GM18502 (cell line): ENCODE measurements at regions not wholly inside any gene's neighbourhood (a gene's known extent, or its start where the extent isn't known, plus 50 kb on each side); places are given as distances from the start of the nearest gene placed in this dataset.

Experiments used
- ATAC-seq: cut with Tn5 transposase; IDR thresholded peaks from one replicate; pipeline ENCODE4 v1.9.1; 2021; ENCODE audit warnings: mild to moderate bottlenecking; ENCODE audit not compliant: unreplicated experiment, poor library complexity

DNA sequence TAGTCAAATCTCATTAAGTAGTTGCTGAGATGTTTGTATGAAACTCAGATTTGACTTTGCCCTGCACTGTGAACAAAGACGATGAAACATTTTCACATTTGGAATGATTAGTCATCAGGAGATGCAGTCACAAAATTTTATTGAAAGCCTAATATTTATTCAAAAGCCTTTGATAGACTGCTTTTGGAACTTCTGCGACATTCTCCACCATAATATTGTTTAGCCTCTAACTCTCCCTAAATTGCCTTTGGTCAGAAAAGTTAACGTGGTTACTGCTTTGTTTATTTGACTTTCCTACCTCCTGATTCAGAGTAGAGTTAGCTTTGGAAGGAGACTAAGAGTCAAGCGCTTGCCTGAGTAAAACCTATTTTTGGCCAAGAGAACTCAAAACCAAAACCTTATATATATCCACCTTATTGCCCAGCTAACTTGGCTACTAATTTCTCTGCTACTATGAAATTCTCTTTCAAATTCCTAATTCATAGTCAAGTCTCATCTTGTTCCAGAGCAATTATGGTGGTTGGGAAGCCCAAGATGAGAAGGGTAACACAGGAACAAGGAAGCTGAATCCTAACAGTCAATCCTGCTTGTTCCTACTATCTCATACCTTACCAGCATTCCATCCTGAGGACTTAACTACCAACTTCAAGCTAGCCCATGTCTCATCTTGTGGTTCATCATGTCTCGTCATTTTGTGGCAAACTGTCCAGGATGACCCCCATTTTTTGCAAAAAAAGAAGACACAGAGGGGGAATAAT lies 429.6 kb downstream of the USP25 start:
- ATAC-seq: no peak

DNA sequence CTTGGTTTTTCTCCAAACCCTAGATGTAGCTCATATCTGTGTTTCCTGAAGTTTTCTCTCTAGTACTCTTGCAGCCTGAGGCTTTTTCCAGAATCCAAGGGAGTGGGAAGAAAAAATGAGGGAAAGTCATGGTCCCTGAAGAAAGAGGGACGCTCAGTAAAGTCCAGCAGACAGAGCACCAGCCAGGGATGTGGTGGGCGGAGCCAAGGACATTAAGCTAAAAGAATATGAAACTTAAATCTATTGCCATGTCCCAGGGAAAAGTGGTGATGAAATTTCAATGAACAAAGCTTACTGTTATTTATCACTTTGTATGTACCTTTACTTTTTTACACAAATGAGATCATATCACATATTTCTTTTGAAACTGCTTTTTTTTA lies 430.2 kb downstream of the USP25 start:
- no peak for ATAC-seq

DNA sequence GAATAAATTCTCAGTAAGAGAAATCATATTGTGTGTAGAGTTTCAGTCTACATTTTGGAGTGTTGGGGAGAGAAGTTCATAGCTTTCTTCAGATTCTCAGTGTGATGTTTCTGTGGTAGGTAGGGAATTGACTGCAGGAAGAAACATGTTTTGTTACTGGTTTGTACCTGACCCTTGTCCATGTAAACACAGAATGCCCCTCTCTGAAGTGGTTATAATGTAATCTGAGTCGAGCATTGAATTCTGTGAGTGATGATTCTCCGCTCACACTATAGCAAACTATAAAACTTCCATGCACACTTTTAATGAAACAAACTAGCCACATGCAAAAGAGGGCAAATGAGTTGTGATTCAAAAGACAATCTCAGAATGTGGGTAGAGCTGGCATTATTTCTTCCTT lies 433.2 kb downstream of the USP25 start:
- no peak for ATAC-seq

DNA sequence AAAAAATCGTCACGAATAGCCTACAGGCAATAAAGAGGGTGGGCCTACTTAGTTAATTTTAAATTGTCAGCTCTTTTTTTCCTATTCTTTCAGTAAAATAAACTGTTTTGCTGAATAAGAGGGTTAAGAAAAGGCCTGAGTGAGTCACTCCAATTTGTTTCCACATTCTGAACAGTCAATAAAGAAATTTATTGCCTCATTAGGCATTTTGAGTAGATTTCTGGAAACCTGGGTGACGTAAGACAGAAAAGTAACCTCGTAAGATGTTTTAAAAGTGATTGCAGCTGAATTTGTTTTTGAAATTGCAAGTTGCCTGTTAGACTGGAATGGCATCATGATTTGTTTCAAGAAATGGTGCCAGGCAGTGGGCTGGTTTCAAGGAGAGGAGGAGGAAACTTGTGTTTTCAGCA lies 439.3 kb downstream of the USP25 start:
- ATAC-seq: no peak

DNA sequence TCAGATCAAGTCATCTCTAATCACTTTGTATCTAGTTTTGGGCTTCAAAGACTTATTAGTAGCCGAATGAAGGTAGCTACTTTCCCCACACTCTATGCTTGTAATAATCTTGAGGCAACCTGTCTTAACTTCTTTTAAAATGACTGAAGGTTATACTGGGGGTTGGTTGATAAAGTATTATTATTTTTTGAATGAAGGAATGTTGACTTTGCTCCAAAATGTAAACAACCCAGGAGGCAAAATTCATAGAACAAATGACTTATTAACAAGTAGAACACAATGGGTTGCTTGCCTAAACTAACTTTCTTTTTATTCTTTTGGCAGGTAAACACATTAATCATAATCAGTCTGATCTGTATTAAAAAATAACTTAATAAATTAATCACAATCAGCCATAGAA lies 440.0 kb downstream of the USP25 start:
- no peak for ATAC-seq

DNA sequence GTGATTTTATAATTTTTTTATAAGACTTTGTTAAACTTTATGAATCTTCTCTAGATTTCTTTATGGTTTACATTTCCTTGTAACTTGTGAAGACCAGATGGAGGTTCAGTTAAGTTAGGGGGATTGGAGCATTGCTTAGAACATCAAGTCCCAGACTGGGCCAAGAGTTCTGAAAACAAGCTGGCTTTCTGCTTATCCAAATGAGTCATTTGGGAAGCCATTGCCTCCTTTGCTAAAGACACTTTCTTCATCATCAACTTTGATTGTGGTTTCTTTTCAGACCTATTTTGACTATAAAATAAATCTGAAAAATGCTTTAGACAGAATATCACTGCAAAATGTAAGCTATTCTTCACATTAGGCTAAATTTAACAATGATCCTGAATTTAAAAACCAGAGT lies 446.8 kb downstream of the USP25 start:
- no peak for ATAC-seq

DNA sequence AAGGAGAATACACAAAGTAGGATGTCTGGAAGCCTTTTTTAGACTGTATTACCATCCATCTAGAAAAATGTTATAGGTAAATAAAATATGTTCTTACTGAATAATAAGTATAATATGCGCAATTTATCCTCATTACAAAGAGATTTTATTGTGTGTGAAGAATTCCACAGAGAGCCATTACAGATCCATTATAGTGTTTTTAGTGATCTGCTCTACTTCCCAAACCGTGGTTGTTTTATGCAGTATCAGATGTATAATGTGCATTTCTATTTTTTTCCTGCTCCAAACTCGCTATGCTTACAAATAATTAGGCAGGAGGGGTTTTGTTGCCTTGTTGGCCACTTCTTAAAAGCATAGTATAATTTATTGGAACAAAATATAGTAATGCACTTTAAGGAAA lies 447.8 kb downstream of the USP25 start:
- ATAC-seq: no peak

DNA sequence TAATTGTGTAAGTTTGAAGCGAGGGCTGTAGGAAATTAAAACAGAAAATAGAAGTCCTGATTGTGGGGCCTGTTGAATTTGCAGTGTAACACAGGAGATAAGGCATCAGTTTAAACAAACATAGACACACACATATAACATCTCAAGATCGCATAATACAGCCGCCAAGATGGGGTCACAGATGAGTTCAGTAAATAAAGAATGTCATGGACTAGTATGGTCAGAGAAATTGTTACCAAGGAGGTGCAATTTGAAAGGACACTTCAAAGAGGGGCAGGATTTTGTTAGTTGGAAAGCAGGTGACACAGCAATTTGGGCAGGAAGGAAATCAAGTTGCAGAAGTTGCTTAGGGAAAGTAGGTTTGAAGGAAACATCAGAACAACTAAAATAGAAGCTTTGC lies 450.0 kb downstream of the USP25 start:
- ATAC-seq: no peak

DNA sequence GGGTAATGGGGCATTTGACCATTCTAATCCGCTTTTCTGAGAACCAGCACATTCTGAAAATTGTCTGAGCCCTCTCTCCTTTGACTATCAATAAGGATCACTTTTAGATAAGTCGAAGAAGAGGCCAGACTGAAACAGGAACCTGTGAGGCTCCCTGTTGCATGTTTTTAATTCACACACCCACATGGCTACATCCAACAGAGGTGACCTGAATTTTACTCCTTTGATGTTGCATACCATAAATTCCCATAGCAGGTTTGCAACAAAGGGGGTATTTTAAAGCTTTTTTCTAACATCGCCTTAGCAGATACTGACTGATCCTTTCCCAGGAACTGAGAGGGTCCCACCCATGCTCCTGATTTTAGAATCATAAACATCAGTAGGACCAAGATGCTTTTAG lies 450.8 kb downstream of the USP25 start:
- ATAC-seq: no peak

DNA sequence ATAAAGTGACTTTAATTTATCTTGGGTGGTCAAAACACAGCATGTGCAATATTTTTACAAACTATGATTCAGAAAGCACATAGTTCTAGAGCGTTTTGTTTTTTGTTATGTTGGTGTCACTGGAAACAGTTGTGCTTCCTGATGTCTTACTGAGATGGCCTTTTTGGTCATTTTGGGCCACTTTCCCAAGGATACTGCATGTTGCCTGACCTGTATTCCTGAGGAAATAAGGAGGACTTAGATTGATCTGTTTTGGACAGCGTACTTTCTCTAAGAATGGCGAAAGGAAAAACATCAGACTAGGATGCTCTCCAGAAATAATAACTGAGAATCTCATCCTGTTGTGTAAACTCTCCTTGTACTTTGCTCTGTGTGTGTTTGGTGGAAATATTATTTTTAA lies 451.2 kb downstream of the USP25 start:
- ATAC-seq: no peak

DNA sequence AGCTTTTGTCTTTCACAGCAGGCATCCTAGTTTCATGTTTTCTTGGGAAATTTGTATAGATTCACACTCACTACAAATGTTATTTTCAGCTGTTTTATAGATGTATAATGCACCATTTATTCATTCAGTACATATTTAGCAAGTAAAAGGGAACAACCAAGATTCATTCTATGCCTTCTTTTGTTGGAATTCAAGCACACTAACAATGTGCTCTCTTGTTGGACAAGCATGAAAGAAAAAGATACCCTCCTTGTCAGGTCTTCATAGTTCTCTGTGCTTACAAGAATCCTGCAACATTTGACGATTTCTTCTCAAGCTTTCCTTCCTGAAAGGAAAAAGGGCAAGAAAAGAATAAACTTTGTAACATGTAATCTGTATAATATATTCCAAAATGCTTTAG lies 456.0 kb downstream of the USP25 start:
- ATAC-seq: no peak

DNA sequence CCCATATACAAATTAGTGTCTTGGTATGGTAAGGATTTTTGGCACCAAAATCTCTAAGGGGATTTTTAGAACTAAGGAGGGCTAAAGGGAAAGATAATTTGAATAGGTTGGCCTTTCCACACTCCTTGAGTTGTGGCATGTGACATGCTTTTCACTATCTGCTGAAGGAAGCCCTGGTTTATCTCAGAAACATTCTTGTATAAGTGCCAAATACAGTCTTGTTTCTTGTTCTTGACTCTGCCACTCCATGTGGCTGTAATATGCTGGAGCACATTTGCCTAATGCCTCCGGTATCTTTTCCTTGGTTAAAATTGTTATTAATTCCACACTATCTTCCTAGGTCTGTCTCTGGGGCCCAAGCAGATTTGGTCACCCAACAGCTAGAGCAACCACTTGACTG lies 457.0 kb downstream of the USP25 start:
- ATAC-seq: no peak

DNA sequence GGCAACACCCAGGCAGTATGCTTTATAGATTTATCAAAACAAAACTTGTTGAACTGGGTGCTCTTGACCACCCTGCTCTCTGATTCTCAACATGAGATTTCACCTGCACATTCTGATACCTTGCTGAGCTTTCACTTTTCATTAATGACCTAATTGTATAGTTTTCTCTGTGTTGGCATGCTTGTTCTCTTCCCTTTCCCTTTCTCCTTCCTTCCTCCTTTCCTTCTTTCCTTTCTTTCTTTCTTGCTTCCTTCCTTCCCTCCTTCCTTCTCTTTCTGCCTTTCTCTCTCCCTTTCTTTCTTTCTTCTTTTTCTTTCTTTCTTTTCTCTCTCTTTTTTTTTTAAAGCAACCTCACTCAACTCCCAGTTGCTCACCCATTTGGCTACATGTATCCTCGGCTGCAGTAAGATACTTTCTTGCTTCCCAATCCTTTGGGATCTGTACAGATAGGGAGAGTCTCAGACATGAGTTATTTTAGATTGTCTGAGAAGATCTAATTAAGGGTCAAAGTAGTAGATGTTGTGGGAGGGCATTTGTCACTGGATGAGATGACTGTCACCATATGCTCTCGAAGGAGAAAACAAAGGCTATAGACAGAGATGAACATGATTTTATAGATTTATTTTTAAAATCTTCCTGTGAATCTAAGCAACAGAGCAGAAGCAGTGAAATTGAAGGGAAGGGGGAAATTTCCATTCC lies 458.0 kb downstream of the USP25 start:
- ATAC-seq: no peak

DNA sequence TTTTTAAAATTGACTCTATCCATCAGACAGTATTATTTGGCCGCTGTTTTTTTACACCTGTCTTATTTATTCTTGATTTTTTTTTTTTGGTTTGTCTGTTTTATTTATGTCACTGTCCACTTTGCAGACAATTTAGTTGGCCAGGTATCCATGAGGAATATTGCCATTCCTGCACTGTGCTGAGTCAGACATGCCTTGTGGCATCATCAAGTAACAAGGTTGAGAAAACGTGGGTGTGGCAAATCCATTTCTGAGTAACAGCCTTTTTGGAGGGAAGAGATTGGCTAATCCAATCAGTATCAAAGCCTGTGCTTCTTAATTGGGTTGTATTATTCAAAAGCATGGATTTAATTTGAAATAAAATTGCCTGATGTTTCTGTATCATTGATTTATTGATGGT lies 463.1 kb downstream of the USP25 start:
- no peak for ATAC-seq

DNA sequence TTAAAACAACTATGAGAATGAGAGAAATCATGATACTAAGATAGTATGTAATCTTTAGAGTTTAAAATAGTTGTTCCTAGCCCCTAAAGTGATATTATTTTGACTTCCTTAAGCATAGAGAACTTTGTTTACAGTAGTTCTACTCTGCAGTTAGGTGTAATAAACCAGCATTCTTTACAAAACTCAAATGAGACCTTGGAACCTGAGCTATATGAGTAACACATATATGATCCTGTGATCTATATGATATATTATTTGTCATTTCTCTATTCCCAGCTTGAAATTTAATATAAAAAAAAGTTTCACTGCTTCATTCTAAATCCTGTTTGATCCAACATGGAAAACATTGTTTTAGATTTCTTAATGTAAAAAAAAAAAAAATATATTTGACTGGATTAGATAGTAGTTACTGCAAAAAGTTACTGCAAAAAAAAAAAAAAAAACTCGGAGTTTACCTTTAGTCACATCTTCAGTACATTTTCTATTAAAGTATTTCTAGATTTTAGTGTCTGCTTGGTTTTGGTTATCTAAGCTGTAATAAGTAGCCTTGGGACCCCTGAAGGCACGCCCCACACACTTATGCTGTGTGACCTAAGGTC lies 463.8 kb downstream of the USP25 start:
- no peak for ATAC-seq

DNA sequence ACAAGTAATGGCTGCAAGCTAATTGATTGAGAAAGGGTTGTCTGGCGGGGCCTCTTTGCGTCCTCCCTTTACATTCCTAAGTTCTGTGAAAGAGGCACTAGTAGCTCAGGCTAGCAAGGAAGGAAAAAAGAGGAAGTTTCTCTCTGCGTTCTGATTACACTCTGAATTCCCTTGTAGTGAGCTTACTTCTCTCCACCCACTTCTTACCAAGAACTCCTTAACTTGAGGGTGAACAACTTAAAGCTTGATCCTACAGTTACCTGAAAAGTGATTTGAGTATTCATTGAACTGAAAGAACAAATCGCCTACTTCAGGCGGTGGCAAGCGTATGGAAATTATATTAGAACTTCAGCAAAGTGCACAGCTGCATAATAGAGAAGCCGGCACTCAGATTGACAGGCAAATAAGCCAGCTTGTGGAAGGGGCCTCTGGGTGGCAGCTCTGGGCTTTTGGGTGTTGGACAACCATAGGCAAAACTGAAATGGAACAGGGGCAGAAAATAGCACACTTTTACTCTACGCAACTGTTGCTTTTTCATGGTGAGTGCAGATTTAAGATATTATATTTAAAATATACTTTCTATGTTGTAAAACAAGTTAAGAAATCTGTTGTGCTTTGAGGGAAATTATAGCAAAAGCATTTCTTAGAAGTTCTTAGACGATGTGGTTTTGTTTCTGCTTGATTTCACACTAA lies 464.5 kb downstream of the USP25 start:
- peak; percentile 85 for ATAC-seq

DNA sequence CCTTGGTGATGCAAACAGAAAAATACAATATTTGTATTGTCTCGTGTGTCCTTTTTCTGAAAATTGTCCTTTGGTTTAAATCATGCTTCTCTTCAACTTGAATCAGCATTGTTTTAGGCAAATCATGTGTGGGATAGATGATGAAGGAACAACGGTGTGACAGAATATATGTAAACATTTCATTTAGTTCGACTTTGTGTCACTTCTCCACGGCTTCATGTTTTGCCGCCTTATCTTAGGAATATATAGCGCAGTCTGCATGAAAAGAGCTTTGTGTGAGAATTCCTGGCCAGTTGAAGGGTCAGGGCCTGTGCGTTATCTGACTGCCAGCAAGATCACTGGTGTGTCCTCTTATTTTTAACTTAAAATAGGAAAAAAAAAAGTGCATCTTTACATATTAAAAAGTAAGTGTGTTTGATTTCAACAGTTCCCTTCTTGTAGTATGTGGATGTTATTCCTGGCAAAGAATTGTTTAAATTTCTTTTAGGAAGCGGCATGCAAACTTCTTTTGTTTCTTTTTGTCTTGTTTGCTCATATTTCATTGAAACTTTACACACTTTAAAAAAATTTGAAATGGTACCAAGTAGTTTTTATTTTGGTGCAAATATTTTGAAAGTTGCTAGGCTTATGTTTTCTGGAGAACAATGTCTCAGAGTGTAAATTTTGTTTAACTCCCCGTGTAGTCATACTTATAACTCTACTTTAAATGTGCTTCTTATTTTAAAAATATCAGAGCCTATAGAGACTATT lies 465.2 kb downstream of the USP25 start:
- peak; percentile 23 for ATAC-seq

DNA sequence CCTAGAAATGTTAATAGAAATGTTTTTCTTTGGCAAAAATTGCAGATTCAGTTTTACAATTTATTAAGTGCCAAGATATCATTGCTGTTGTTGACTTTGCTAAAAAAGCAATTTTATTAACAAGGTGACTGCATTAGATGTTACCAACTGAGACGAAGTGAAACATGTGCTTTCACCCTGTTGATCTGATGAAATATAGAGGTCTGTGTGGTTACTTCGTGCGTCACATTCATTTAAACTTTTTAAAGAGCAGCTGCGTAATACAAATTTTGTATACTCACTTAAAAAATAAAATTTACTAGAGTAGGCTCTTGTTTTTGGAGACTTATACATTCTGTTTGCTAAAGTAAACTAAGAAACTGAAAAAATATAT lies 465.7 kb downstream of the USP25 start:
- ATAC-seq: no peak

DNA sequence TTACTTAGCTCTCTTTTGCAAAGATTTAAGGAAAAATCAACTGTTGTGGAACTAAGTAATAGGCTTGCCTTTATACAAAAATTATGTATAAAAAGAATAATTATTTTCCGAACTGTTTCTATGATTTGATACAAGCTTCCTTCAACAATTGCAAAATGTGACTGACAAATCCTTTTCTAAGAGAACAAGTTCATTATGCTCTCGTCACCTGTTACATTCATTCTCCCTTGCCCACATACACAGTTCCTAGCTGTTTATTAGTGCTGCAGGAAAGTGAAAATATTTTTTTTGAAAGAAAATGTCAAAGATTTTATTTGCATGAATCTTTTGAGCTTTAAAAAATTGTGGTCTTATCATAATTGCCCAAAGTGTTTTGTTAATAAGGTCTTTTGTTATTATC lies 466.2 kb downstream of the USP25 start:
- ATAC-seq: no peak

DNA sequence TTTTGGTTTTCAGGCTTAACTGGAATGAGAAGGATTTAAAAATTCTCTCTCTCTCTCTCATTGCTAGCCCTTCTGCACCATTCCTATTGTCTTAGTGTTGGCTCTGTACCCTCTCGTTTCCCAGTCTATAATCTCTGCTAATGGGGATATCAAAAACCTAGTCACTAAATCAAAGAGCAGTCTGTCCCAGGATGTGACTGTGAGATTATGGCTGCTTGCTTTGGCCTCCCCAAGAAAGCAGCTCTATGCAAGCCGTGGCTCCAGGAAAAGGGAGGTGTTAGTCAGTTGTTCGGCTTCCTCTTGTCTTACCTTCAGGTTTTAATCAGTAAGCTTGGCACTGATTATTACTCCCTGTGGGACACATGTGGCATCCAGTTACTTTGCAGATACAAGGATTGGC lies 468.8 kb downstream of the USP25 start:
- ATAC-seq: no peak

DNA sequence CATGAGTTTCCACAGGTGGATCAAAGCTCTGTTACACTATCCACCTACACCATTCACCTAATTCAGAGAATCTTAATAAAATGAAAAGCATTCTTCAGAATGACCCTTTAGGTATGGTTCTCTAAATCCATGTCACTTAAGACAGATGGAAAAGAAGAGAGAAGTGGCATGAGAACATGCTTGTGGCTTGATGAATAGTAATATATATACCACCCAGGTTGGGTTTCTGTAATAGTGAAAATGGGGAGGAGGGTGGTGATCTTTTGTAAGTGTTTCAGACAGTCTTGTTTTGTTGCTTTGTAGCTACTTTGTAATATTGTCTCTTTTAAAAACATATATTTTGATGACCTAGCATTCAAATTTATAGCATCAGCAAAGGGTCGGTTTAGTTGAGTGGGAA lies 469.8 kb downstream of the USP25 start:
- ATAC-seq: peak; percentile 59
